SK-N-SH (cell line): ENCODE measurements at regions not wholly inside any gene's neighbourhood (a gene's known extent, or its start where the extent isn't known, plus 50 kb on each side); places are given as distances from the start of the nearest gene placed in this dataset.

Experiments
- CTCF ChIA-PET: fragments of 300-600, 350-600 bp; formaldehyde crosslinking; extraction: SDS; loops from one replicate; lab custom pipeline; 2021; lab: Yijun Ruan, JAX
- POLR2A ChIA-PET: fragments of 350-600 bp; sonication (Branson Sonifier 250); formaldehyde crosslinking; extraction: SDS; loops from one replicate; lab custom pipeline; 2020; ENCODE audit warnings: antibody characterized with exemption, inconsistent platforms; lab: Yijun Ruan, JAX
- DNase-seq: peaks from one replicate; pipeline ENCODE4 v3.0.0; 2012
- H2AFZ ChIP-seq: fragments of 200-600 bp; sonication (generic); 2 replicates; pipeline ENCODE4 v1.8.1; 2016; ENCODE audit warnings: antibody characterized with exemption, mild to moderate bottlenecking, low read depth
- H3F3A ChIP-seq: fragments of 200-600 bp; sonication (generic); replicated peaks from 2 replicates; pipeline ENCODE3; 2016; ENCODE audit warnings: antibody characterized with exemption, mild to moderate bottlenecking; ENCODE audit not compliant: insufficient read depth
- H3K27ac ChIP-seq, 2 experiments: fragments of 200-500 bp in 1 of 2; fragments of 200-600 bp in 1 of 2; sonication (Bioruptor generic) in 1 of 2; sonication (generic), shearing (Covaris generic) in 1 of 2; 2 replicates each; pipeline versions ENCODE4 v1.5.1 to v1.6.1; 2014 to 2016; ENCODE audit warnings: low read depth in 2 of 2, inconsistent platforms in 1 of 2, low read length in 1 of 2, mild to moderate bottlenecking in 1 of 2, mixed read lengths in 1 of 2
- H3K27me3 ChIP-seq: fragments of 200-600 bp; sonication (generic), shearing (Covaris generic); 2 replicates; pipeline ENCODE4 v1.6.1; 2016; ENCODE audit warnings: mixed run types; ENCODE audit not compliant: insufficient read depth
- H3K36me3 ChIP-seq, 2 experiments: fragments of 200-500 bp in 1 of 2; fragments of 200-600 bp in 1 of 2; sonication (Bioruptor generic) in 1 of 2; sonication (generic) in 1 of 2; replicated peaks in 1 of 2; 2 replicates each; pipeline versions ENCODE3 to v1.5.1; 2014 to 2016; ENCODE audit warnings: low read length in 1 of 2, mild to moderate bottlenecking in 1 of 2; ENCODE audit not compliant: insufficient read depth in 2 of 2, control insufficient read depth in 1 of 2
- H3K4me1 ChIP-seq, 2 experiments: fragments of 200-500 bp in 1 of 2; fragments of 200-600 bp in 1 of 2; sonication (Bioruptor generic) in 1 of 2; sonication (generic), shearing (Covaris generic) in 1 of 2; 2 replicates each; pipeline versions ENCODE4 v1.5.1 to v1.6.1; 2014 to 2016; ENCODE audit warnings: low read depth in 1 of 2, low read length in 1 of 2, mixed run types in 1 of 2; ENCODE audit not compliant: insufficient read depth in 2 of 2, control insufficient read depth in 1 of 2
- H3K4me2 ChIP-seq: fragments of 200-600 bp; sonication (generic), shearing (Covaris generic); 2 replicates; pipeline ENCODE4 v1.6.1; 2017; ENCODE audit warnings: mixed run types
- H3K4me3 ChIP-seq, 2 experiments: fragments of 200-500 bp in 1 of 2; fragments of 200-600 bp in 1 of 2; sonication (Bioruptor generic) in 1 of 2; sonication (generic), shearing (Covaris generic) in 1 of 2; 2 replicates each; pipeline versions ENCODE4 v1.5.1 to v1.8.1; 2014 to 2016; ENCODE audit warnings: low read depth in 2 of 2, inconsistent platforms in 1 of 2, low read length in 1 of 2, mild to moderate bottlenecking in 1 of 2, mixed read lengths in 1 of 2, moderate library complexity in 1 of 2
- H3K79me2 ChIP-seq: fragments of 200-600 bp; sonication (generic); 2 replicates; pipeline ENCODE4 v1.8.1; 2017; ENCODE audit warnings: mild to moderate bottlenecking; ENCODE audit not compliant: insufficient read depth
- H3K9ac ChIP-seq: fragments of 200-600 bp; sonication (generic); 2 replicates; pipeline ENCODE4 v1.6.1; 2017; ENCODE audit warnings: mixed run types
- H3K9me2 ChIP-seq: fragments of 200-600 bp; sonication (generic); 2 replicates; pipeline ENCODE4 v1.6.1; 2017; ENCODE audit warnings: mixed run types
- H3K9me3 ChIP-seq: fragments of 200-600 bp; sonication (generic); 2 replicates; pipeline ENCODE4 v1.6.1; 2017; ENCODE audit warnings: mixed run types, mild to moderate bottlenecking, moderate library complexity
- H4K20me1 ChIP-seq: fragments of 200-600 bp; sonication (generic); 2 replicates; pipeline ENCODE4 v1.6.1; 2017; ENCODE audit warnings: mild to moderate bottlenecking, mixed run types; ENCODE audit not compliant: insufficient read depth
- ELF1 ChIP-seq: IDR thresholded peaks from 2 replicates; pipeline ENCODE4 v1.4.0; 2012
- EP300 ChIP-seq, 2 experiments: IDR thresholded peaks; 2 replicates each; pipeline versions ENCODE4 v1.4.0 to v1.6.1; 2012; ENCODE audit warnings: borderline replicate concordance in 1 of 2, low read depth in 1 of 2, low read length in 1 of 2
- EZH2phosphoT487 ChIP-seq: fragments of 200-600 bp; sonication (generic); IDR thresholded peaks from 2 replicates; pipeline ENCODE4 v1.6.1; 2017; ENCODE audit warnings: low read depth, mixed run types, mild to moderate bottlenecking, antibody characterized with exemption, moderate library complexity, borderline replicate concordance
- FOXJ3 ChIP-seq: sonication (generic); formaldehyde crosslinking; IDR thresholded peaks from 2 replicates; pipeline ENCODE4 v1.5.1; 2020; ENCODE audit warnings: mild to moderate bottlenecking, missing genetic modification reagents
- JUND ChIP-seq: IDR thresholded peaks from 2 replicates; pipeline ENCODE4 v1.4.0; 2012
- MEF2A ChIP-seq: IDR thresholded peaks from 2 replicates; pipeline ENCODE4 v1.4.0; 2012; ENCODE audit warnings: low read depth, borderline replicate concordance
- NRF1 ChIP-seq: IDR thresholded peaks from 2 replicates; pipeline ENCODE4 v1.6.1; 2012; ENCODE audit warnings: low read depth, mild to moderate bottlenecking, low read length
- RCOR1 ChIP-seq: fragments of 150-350 bp; IDR thresholded peaks from 2 replicates; pipeline ENCODE4 v1.6.1; 2017; ENCODE audit warnings: antibody characterized with exemption, low read length
- RXRA ChIP-seq: IDR thresholded peaks from 2 replicates; pipeline ENCODE4 v1.4.0; 2012; ENCODE audit warnings: low read depth, mild to moderate bottlenecking, borderline replicate concordance
- SIN3A ChIP-seq: IDR thresholded peaks from 2 replicates; pipeline ENCODE4 v1.6.1; 2012; ENCODE audit warnings: low read depth, mild to moderate bottlenecking, low read length, moderate library complexity, borderline replicate concordance
- SMC3 ChIP-seq: IDR thresholded peaks from 2 replicates; pipeline ENCODE4 v1.6.1; 2012; ENCODE audit warnings: low read depth, low read length, improper control_type of control experiment
- TEAD4 ChIP-seq: IDR thresholded peaks from 2 replicates; pipeline ENCODE4 v1.4.0; 2012; ENCODE audit warnings: mild to moderate bottlenecking, borderline replicate concordance; ENCODE audit not compliant: insufficient read depth
- WGBS: methylation state at CpG from one replicate; pipeline ENCODE4 v1.1.6; 2017; ENCODE audit warnings: low lambda C conversion rate; 5-methylcytosine and 5-hydroxymethylcytosine counted together
- TF ChIP-seq, protein P1 (sequence below): fragments of 150-350 bp; IDR thresholded peaks from 2 replicates; pipeline ENCODE4 v1.6.1; 2016; ENCODE audit warnings: mild to moderate bottlenecking, low read depth, low read length
- TF ChIP-seq, protein P2 (sequence below): IDR thresholded peaks from 2 replicates; pipeline ENCODE4 v1.4.0; 2012; ENCODE audit warnings: low read depth, borderline replicate concordance
- TF ChIP-seq, protein P3 (sequence below): IDR thresholded peaks from 2 replicates; pipeline ENCODE4 v1.4.0; 2012; ENCODE audit warnings: low read depth, borderline replicate concordance
- TF ChIP-seq, protein P4 (sequence below): IDR thresholded peaks from 2 replicates; pipeline ENCODE4 v1.4.0; 2012; ENCODE audit warnings: low read depth

DNA sequence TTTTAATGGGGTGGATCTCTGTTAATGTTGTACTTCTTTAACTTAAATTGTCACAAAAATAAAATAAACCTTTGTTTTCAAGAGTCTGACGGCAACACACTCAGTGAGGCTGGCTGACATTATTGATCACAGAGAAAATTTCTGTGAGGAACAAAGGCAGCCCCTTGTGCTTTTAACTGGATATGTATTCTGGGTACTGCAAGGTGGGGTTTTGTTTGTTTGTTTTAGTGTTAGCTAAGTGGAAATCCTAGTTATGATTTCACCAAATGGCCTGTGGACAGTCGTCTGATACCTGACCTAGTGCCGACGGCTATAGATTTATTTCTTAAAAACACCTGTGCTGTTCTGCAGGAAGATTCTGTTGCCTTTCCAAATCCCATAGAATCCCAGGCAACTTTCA lies 1329.5 kb upstream of the ZEB2 start:
- TF ChIP-seq EZH2phosphoT487 (no peak), NRF1 (no peak), RXRA (no peak), RCOR1 (no peak), JUND (no peak), SIN3A (no peak), MEF2A (no peak), FOXJ3 (CRISPR knock-in tag) (no peak), EP300 (IDR thresholded peaks at IDR 0.05; ENCODE audit: borderline replicate concordance in 1 of 2, low read depth in 1 of 2, low read length in 1 of 2) (no peak), SMC3 (no peak), ELF1 (no peak), TEAD4 (no peak)
- TF ChIP-seq, protein P1, sequence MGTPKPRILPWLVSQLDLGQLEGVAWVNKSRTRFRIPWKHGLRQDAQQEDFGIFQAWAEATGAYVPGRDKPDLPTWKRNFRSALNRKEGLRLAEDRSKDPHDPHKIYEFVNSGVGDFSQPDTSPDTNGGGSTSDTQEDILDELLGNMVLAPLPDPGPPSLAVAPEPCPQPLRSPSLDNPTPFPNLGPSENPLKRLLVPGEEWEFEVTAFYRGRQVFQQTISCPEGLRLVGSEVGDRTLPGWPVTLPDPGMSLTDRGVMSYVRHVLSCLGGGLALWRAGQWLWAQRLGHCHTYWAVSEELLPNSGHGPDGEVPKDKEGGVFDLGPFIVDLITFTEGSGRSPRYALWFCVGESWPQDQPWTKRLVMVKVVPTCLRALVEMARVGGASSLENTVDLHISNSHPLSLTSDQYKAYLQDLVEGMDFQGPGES = no peak
- TF ChIP-seq, protein P2, sequence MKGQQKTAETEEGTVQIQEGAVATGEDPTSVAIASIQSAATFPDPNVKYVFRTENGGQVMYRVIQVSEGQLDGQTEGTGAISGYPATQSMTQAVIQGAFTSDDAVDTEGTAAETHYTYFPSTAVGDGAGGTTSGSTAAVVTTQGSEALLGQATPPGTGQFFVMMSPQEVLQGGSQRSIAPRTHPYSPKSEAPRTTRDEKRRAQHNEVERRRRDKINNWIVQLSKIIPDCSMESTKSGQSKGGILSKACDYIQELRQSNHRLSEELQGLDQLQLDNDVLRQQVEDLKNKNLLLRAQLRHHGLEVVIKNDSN = no peak
- TF ChIP-seq, protein P3, sequence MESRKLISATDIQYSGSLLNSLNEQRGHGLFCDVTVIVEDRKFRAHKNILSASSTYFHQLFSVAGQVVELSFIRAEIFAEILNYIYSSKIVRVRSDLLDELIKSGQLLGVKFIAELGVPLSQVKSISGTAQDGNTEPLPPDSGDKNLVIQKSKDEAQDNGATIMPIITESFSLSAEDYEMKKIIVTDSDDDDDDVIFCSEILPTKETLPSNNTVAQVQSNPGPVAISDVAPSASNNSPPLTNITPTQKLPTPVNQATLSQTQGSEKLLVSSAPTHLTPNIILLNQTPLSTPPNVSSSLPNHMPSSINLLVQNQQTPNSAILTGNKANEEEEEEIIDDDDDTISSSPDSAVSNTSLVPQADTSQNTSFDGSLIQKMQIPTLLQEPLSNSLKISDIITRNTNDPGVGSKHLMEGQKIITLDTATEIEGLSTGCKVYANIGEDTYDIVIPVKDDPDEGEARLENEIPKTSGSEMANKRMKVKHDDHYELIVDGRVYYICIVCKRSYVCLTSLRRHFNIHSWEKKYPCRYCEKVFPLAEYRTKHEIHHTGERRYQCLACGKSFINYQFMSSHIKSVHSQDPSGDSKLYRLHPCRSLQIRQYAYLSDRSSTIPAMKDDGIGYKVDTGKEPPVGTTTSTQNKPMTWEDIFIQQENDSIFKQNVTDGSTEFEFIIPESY = no peak
- TF ChIP-seq, protein P4, sequence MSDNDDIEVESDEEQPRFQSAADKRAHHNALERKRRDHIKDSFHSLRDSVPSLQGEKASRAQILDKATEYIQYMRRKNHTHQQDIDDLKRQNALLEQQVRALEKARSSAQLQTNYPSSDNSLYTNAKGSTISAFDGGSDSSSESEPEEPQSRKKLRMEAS = no peak
- no peaks in the 10 kb centered on the region for H3K9me3 ChIP-seq
- 82% methylated on average over 4 of the region's 4 CpGs for WGBS
- POLR2A ChIA-PET = no interaction called here
- no peaks in the 10 kb centered on the region for H3K4me1 ChIP-seq
- no peaks in the 10 kb centered on the region for H4K20me1 ChIP-seq
- no peaks in the 10 kb centered on the region for H3K79me2 ChIP-seq
- H3F3A ChIP-seq = no peaks in the 10 kb centered on the region
- H3K27ac ChIP-seq = no peak overlapping the region
- H3K4me2 ChIP-seq = no peak overlapping the region
- H3K9me2 ChIP-seq = no peaks in the 10 kb centered on the region
- H3K27me3 ChIP-seq = no peaks in the 10 kb centered on the region
- CTCF ChIA-PET = interaction anchor here (0.7 to 1.1 kb wide), 2 partner anchors 77 to 1211 kb away, joined by 3 read pairs; no protein-coding TSS in a partner anchor
- H3K9ac ChIP-seq = no peak overlapping the region
- DNase-seq = no peak
- no peaks in the 10 kb centered on the region for H3K36me3 ChIP-seq
- H3K4me3 ChIP-seq = no peak overlapping the region
- no peak overlapping the region for H2AFZ ChIP-seq
